IMR-90 (cell line): ENCODE measurements at regions not wholly inside any gene's neighbourhood (a gene's known extent, or its start where the extent isn't known, plus 50 kb on each side); places are given as distances from the start of the nearest gene placed in this dataset.

Experiments used
- ATAC-seq: fragments of 200-7000 bp; cut with Tn5 transposase; 2 replicates; pipeline ENCODE4 v1.9.1; 2020; ENCODE audit warnings: low read depth, mild to moderate bottlenecking, moderate library complexity
- BruUV-seq: library from RNA; stranded (reverse); fragments of 400-500 nt; replicated peaks from 2 replicates; lab custom pipeline; 2021; lab: Mats Ljungman, UMichigan
- CTCF ChIA-PET: fragments of 300-600 bp; formaldehyde crosslinking; extraction: SDS; loops from one replicate; lab custom pipeline; 2021; ENCODE audit warnings: antibody characterized with exemption; lab: Yijun Ruan, JAX
- POLR2A ChIA-PET: fragments of 300-600 bp; sonication (Branson Sonifier 250); formaldehyde crosslinking; loops from one replicate; lab custom pipeline; 2022; ENCODE audit warnings: antibody characterized with exemption; ENCODE audit not compliant: unreplicated experiment; lab: Charles Lee
- DNase-seq: peaks from one replicate; pipeline ENCODE4 v3.0.0; 2013
- H2AFZ ChIP-seq: replicated peaks from 2 replicates; pipeline ENCODE3; 2013; ENCODE audit warnings: low read length, mild to moderate bottlenecking; ENCODE audit not compliant: poor library complexity
- H2AK5ac ChIP-seq: 2 replicates; pipeline ENCODE4 v1.6.1; 2013; ENCODE audit warnings: low read depth, low read length, inconsistent platforms
- H2AK9ac ChIP-seq: replicated peaks from 2 replicates; pipeline ENCODE3; 2013; ENCODE audit warnings: mild to moderate bottlenecking, low read depth, low read length, moderate library complexity; ENCODE audit not compliant: poor library complexity
- H2BK120ac ChIP-seq: 2 replicates; pipeline ENCODE4 v1.6.1; 2013; ENCODE audit warnings: low read depth, low read length, inconsistent platforms
- H2BK15ac ChIP-seq: 3 replicates; pipeline ENCODE4 v1.6.1; 2013; ENCODE audit warnings: low read depth, low read length, inconsistent platforms
- H2BK20ac ChIP-seq: 2 replicates; pipeline ENCODE4 v1.6.1; 2013; ENCODE audit warnings: low read depth, mild to moderate bottlenecking, inconsistent platforms, low read length, moderate library complexity
- H2BK5ac ChIP-seq: 2 replicates; pipeline ENCODE4 v1.6.1; 2013; ENCODE audit warnings: mild to moderate bottlenecking, low read depth, low read length, inconsistent platforms; ENCODE audit not compliant: poor library complexity, severe bottlenecking
- H3K14ac ChIP-seq: replicated peaks from 2 replicates; pipeline ENCODE4 v1.6.1; 2013; ENCODE audit warnings: low read depth, low read length, inconsistent platforms
- H3K18ac ChIP-seq: 2 replicates; pipeline ENCODE4 v1.6.1; 2013; ENCODE audit warnings: low read depth, low read length, control low read depth
- H3K23ac ChIP-seq: 2 replicates; pipeline ENCODE4 v1.6.1; 2013; ENCODE audit warnings: low read depth, low read length, inconsistent platforms
- H3K27ac ChIP-seq: 2 replicates; pipeline ENCODE4 v1.5.1; 2013; ENCODE audit warnings: mild to moderate bottlenecking, control low read depth, low read length; ENCODE audit not compliant: insufficient read depth
- H3K27me3 ChIP-seq: 2 replicates; pipeline ENCODE4 v1.6.1; 2013; ENCODE audit warnings: low read length; ENCODE audit not compliant: control insufficient read depth, insufficient read depth
- H3K36me3 ChIP-seq: 2 replicates; pipeline ENCODE4 v1.6.1; 2013; ENCODE audit warnings: low read length, mixed read lengths; ENCODE audit not compliant: control insufficient read depth, insufficient read depth
- H3K4ac ChIP-seq: 2 replicates; pipeline ENCODE4 v1.6.1; 2013; ENCODE audit warnings: low read depth, low read length, inconsistent platforms
- H3K4me1 ChIP-seq: 2 replicates; pipeline ENCODE4 v1.6.1; 2013; ENCODE audit warnings: low read length, mixed read lengths; ENCODE audit not compliant: control insufficient read depth, insufficient read depth
- H3K4me2 ChIP-seq: 2 replicates; pipeline ENCODE4 v1.6.1; 2013; ENCODE audit warnings: low read depth, mild to moderate bottlenecking, control low read depth, low read length, moderate library complexity
- H3K4me3 ChIP-seq: 2 replicates; pipeline ENCODE4 v1.5.1; 2013; ENCODE audit warnings: low read depth, mild to moderate bottlenecking, control low read depth, low read length, moderate library complexity; ENCODE audit not compliant: insufficient read depth
- H3K56ac ChIP-seq: 2 replicates; pipeline ENCODE4 v1.6.1; 2013; ENCODE audit warnings: low read length, inconsistent platforms; ENCODE audit not compliant: insufficient read depth; ENCODE audit errors: extremely low read depth
- H3K79me1 ChIP-seq, 2 experiments: 2 replicates each; pipeline ENCODE4 v1.6.1; 2013; ENCODE audit warnings: low read length in 2 of 2, inconsistent platforms in 1 of 2, low read depth in 1 of 2
- H3K9ac ChIP-seq: 2 replicates; pipeline ENCODE4 v1.6.1; 2013; ENCODE audit warnings: low read depth, low read length, control low read depth
- H3K9me1 ChIP-seq: 2 replicates; pipeline ENCODE4 v1.6.1; 2013; ENCODE audit warnings: low read length, inconsistent platforms; ENCODE audit not compliant: insufficient read depth
- H3K9me3 ChIP-seq: 2 replicates; pipeline ENCODE4 v1.6.1; 2013; ENCODE audit warnings: low read length; ENCODE audit not compliant: control insufficient read depth, insufficient read depth
- H4K20me1 ChIP-seq: 2 replicates; pipeline ENCODE4 v1.6.1; 2013; ENCODE audit warnings: low read length, inconsistent platforms; ENCODE audit not compliant: insufficient read depth
- H4K5ac ChIP-seq: 2 replicates; pipeline ENCODE4 v1.6.1; 2013; ENCODE audit warnings: mild to moderate bottlenecking, low read depth, low read length, control low read depth
- H4K8ac ChIP-seq, 2 experiments: 2 replicates each; pipeline ENCODE4 v1.6.1; 2013; ENCODE audit warnings: low read depth in 2 of 2, low read length in 2 of 2, control low read depth in 1 of 2, inconsistent platforms in 1 of 2
- H4K91ac ChIP-seq: 2 replicates; pipeline ENCODE4 v1.6.1; 2013; ENCODE audit warnings: low read depth, low read length, inconsistent platforms; ENCODE audit not compliant: insufficient read depth
- CHD1 ChIP-seq: IDR thresholded peaks from 2 replicates; pipeline ENCODE4 v1.6.1; 2012; ENCODE audit warnings: low read depth, low read length, improper control_type of control experiment
- MAFK ChIP-seq: IDR thresholded peaks from 2 replicates; pipeline ENCODE4 v1.6.1; 2012; ENCODE audit warnings: low read depth, low read length, improper control_type of control experiment
- MAZ ChIP-seq: IDR thresholded peaks from 2 replicates; pipeline ENCODE4 v1.6.1; 2012; ENCODE audit warnings: low read depth, mild to moderate bottlenecking, low read length, improper control_type of control experiment, moderate library complexity, borderline replicate concordance
- MXI1 ChIP-seq: IDR thresholded peaks from 2 replicates; pipeline ENCODE4 v1.6.1; 2012; ENCODE audit warnings: low read depth, mild to moderate bottlenecking, low read length, moderate library complexity, borderline replicate concordance
- POLR2A ChIP-seq: IDR thresholded peaks from 2 replicates; pipeline ENCODE4 v1.6.1; 2012; ENCODE audit warnings: mild to moderate bottlenecking, low read depth, low read length
- RAD21 ChIP-seq: IDR thresholded peaks from 2 replicates; pipeline ENCODE4 v1.6.1; 2012; ENCODE audit warnings: low read length, improper control_type of control experiment
- SMC3 ChIP-seq: fragments of 150-350 bp; IDR thresholded peaks from 2 replicates; pipeline ENCODE4 v1.6.1; 2016; ENCODE audit warnings: low read depth, mild to moderate bottlenecking, antibody characterized with exemption, low read length, moderate library complexity
- WGBS, 2 experiments: methylation state at CpG; one replicate each; pipeline versions ENCODE4 v1.1.5 to v1.1.7; 2013; ENCODE audit warnings: missing lambda C conversion rate in 2 of 2; ENCODE audit not compliant: insufficient read length in 1 of 2; ENCODE audit errors: extremely low coverage in 2 of 2; 5-methylcytosine and 5-hydroxymethylcytosine counted together
- dilution Hi-C: fragments of 300-500 bp; cut with HindIII; formaldehyde crosslinking; loops from one replicate; pipeline ENCODE4 v1.14.3; 2018; ENCODE audit warnings: low sequenced_read_pairs; ENCODE audit not compliant: unreplicated experiment
- in situ Hi-C: fragments of 300-500 bp; cut with MboI; formaldehyde crosslinking; loops from 3 replicates; pipeline ENCODE4 v1.14.3; 2019; ENCODE audit warnings: low sequenced_read_pairs, inconsistent platforms, mixed read lengths
- intact Hi-C: fragments of 100-400 bp; cut with micrococcal nuclease; formaldehyde crosslinking; loops from 2 replicates; pipeline ENCODE4 v1.10.0; 2022

DNA sequence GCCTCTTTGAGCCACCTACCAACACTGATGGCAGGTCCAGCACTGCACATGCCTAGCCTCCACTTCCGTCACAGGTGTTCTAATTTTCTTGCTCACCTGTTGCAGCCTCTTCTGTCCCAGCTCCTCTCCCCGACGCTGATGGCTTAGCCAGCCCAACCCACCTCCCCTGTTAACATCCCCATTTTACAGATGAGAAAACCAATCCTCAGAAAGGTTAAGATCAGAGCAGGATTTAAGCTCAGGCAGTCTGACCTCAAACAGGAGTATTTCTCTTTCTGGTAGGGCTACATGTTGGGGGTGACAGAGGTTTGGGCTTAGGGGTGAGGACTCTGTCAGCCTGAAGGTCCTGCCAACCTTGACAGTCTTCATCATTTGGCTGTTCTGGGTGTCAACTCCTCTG lies 74.5 kb upstream of the PITX1 start:
- no TSS peak for BruUV-seq
- H2AFZ ChIP-seq = no peak overlapping the region
- intact Hi-C loops = no loop called here
- DNase-seq (no peak), ATAC-seq (no peak)
- H3K27ac ChIP-seq = no peak overlapping the region
- no peak overlapping the region for H2BK20ac ChIP-seq
- dilution Hi-C loops = no loop called here
- no peaks in the 10 kb centered on the region for H3K36me3 ChIP-seq
- ChIA-PET CTCF (no interaction called here), POLR2A (no interaction called here)
- no peak overlapping the region for H3K56ac ChIP-seq
- H2AK5ac ChIP-seq = no peak overlapping the region
- H2BK5ac ChIP-seq = no peak overlapping the region
- H2BK120ac ChIP-seq = no peak overlapping the region
- no peak overlapping the region for H4K5ac ChIP-seq
- no peak overlapping the region for H3K4me2 ChIP-seq
- H3K27me3 ChIP-seq = no peaks in the 10 kb centered on the region; the same call in 1 of the 2 replicates
- no peaks in the 10 kb centered on the region for H3K79me1 ChIP-seq
- H3K4me1 ChIP-seq = peaks cover 3% of the 10 kb centered on the region; the same call in 1 of the 2 replicates
- no peaks in the 10 kb centered on the region for H4K20me1 ChIP-seq
- H3K23ac ChIP-seq = no peak overlapping the region
- H3K9ac ChIP-seq = no peak overlapping the region
- no peak overlapping the region; the same call in 1 of the 2 replicates for H3K4ac ChIP-seq
- in situ Hi-C loops = no loop called here
- no peak overlapping the region for H3K14ac ChIP-seq
- H2BK15ac ChIP-seq = no peak overlapping the region
- H3K9me1 ChIP-seq = 0 out of 2 replicates have a peak, but pooled peaks cover 4% of the 10 kb centered on the region
- H3K9me3 ChIP-seq = no peaks in the 10 kb centered on the region
- H3K18ac ChIP-seq = no peak overlapping the region
- H3K4me3 ChIP-seq = no peak overlapping the region
- WGBS, 2 experiments = no CpG with 5 or more reads among the region's 3 CpGs
- H4K91ac ChIP-seq = no peak overlapping the region
- no peak overlapping the region for H4K8ac ChIP-seq
- peak overlapping the region; percentile 9 for H2AK9ac ChIP-seq
- TF ChIP-seq CHD1 = no peak
- no peak for TF ChIP-seq MXI1
- no peak for TF ChIP-seq RAD21
- no peak for TF ChIP-seq MAFK
- no peak for TF ChIP-seq POLR2A
- TF ChIP-seq MAZ = no peak
- TF ChIP-seq SMC3 = no peak
